ENCODE measurements at regions not wholly inside any gene's neighbourhood (a gene's known extent, or its start where the extent isn't known, plus 50 kb on each side); places are given as distances from the start of the nearest gene placed in this dataset.

DNA sequence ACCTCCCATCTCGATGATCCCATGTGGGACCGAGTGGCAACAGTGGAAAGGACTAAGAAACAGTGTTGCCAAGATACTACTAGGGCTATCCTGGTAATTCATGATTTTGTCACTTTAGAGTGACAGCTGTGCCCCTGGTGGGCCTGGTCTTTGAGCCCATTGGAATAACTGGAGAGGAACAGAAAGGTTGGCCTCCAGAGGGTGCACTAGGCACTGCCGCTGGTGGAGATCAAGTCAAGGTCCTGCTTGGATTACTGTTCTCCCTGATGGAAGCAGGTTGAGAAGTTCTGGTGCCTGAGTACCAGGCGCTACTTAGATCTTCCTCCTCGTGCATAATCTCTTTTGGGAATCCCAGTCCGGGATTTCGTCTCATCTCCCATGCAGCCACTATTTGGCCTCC lies 129.6 kb downstream of the SEC61B start:
- Histone ChIP-seq H3K27ac (ENCODE audit: insufficient read length, low read depth, low read length) (no peak overlapping the region), H3K4me1 (ENCODE audit: insufficient read depth, low read length) (no peaks in the 10 kb centered on the region), H2BK5ac (ENCODE audit: insufficient read length, low read length) (no peak overlapping the region), H3K56ac (ENCODE audit: insufficient read length, low read depth, low read length) (no peak overlapping the region), H2AK5ac (ENCODE audit: insufficient read length, low read length) (no peak overlapping the region), H3T11ph (ENCODE audit: low read length) (no peak overlapping the region), H2BK15ac (ENCODE audit: low read depth, low read length) (no peak overlapping the region), H3K9ac (ENCODE audit: extremely low read depth, insufficient read length, low read length) (no peak overlapping the region), H2BK120ac (ENCODE audit: low read depth, low read length, poor library complexity, severe bottlenecking) (no peak overlapping the region), H4K5ac (ENCODE audit: insufficient read length, low read depth, low read length) (no peak overlapping the region), H3K79me2 (ENCODE audit: insufficient read depth, low read length) (no peaks in the 10 kb centered on the region), H3K23me2 (ENCODE audit: insufficient read length, low read depth, low read length, poor library complexity, severe bottlenecking) (no peaks in the 10 kb centered on the region), H3K79me1 (ENCODE audit: insufficient read depth, low read depth, low read length, poor library complexity, severe bottlenecking) (no peaks in the 10 kb centered on the region), H3K9me3 (ENCODE audit: control insufficient read depth, low read depth, low read length) (no peaks in the 10 kb centered on the region), H2BK12ac (ENCODE audit: insufficient read length, low read depth, low read length) (no peak overlapping the region), H2AFZ (ENCODE audit: low read length) (no peak overlapping the region), H4K8ac (replicated peaks; ENCODE audit: insufficient read length, low read depth, low read length) (no peak overlapping the region), H3K23ac (ENCODE audit: insufficient read length, low read depth, low read length) (no peak overlapping the region), H3K4ac (ENCODE audit: low read depth, low read length) (no peak overlapping the region), H2BK20ac (ENCODE audit: low read depth, low read length, poor library complexity, severe bottlenecking) (no peak overlapping the region), H4K91ac (ENCODE audit: insufficient read length, low read depth, low read length) (no peak overlapping the region), H4K20me1 (ENCODE audit: control insufficient read depth, insufficient read depth, insufficient read length) (no peaks in the 10 kb centered on the region), H3K18ac (ENCODE audit: insufficient read length, low read depth, low read length) (no peak overlapping the region), H3K14ac (ENCODE audit: insufficient read depth, low read length) (no peak overlapping the region), H3K4me2 (ENCODE audit: insufficient read depth, insufficient read length, low read length) (no peak overlapping the region), H3K27me3 (ENCODE audit: insufficient read depth, low read length) (no peaks in the 10 kb centered on the region)
- Mint-ChIP-seq H3K4me3 (no peak overlapping the region; a peak in 1 of 5 replicates), H3K36me3 (ENCODE audit: insufficient read depth in 1 of 3, low read depth in 3 of 3) (no peaks in the 10 kb centered on the region; a peak in 1 of 7 replicates), H3K9me3 (no peaks in the 10 kb centered on the region), H3K27ac (no peak overlapping the region), H3K27me3 (ENCODE audit: low read depth) (peaks cover 4% of the 10 kb centered on the region; the same call in 1 of the 2 replicates), H3K4me1 (no peaks in the 10 kb centered on the region)
- DNase-seq = peak; percentile 47
- no CpG with 5 or more reads among the region's 7 CpGs for WGBS (ENCODE audit: extremely low coverage, insufficient read length, low lambda C conversion rate)
- TF ChIP-seq, protein P1, sequence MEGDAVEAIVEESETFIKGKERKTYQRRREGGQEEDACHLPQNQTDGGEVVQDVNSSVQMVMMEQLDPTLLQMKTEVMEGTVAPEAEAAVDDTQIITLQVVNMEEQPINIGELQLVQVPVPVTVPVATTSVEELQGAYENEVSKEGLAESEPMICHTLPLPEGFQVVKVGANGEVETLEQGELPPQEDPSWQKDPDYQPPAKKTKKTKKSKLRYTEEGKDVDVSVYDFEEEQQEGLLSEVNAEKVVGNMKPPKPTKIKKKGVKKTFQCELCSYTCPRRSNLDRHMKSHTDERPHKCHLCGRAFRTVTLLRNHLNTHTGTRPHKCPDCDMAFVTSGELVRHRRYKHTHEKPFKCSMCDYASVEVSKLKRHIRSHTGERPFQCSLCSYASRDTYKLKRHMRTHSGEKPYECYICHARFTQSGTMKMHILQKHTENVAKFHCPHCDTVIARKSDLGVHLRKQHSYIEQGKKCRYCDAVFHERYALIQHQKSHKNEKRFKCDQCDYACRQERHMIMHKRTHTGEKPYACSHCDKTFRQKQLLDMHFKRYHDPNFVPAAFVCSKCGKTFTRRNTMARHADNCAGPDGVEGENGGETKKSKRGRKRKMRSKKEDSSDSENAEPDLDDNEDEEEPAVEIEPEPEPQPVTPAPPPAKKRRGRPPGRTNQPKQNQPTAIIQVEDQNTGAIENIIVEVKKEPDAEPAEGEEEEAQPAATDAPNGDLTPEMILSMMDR (conservative IDR thresholded peaks at IDR 0.05) = peak; percentile 52
